A673 (cell line): ENCODE measurements at regions not wholly inside any gene's neighbourhood (a gene's known extent, or its start where the extent isn't known, plus 50 kb on each side); places are given as distances from the start of the nearest gene placed in this dataset.

Experiments used
- EZH2 ChIP-seq: fragments of 200-600 bp; sonication (generic); IDR thresholded peaks from 2 replicates; pipeline ENCODE4 v1.6.1; 2017; ENCODE audit warnings: borderline replicate concordance, low read depth, mild to moderate bottlenecking, mixed read lengths, antibody characterized with exemption, low read length; ENCODE audit not compliant: poor library complexity, severe bottlenecking
- TF ChIP-seq, protein P1 (sequence below): fragments of 300-800, 200-600 bp; sonication (generic); conservative IDR thresholded peaks from 2 replicates; pipeline ENCODE4 v1.5.1; 2017; ENCODE audit warnings: low read depth, mild to moderate bottlenecking, antibody characterized with exemption, low read length, moderate library complexity, mixed read lengths

DNA sequence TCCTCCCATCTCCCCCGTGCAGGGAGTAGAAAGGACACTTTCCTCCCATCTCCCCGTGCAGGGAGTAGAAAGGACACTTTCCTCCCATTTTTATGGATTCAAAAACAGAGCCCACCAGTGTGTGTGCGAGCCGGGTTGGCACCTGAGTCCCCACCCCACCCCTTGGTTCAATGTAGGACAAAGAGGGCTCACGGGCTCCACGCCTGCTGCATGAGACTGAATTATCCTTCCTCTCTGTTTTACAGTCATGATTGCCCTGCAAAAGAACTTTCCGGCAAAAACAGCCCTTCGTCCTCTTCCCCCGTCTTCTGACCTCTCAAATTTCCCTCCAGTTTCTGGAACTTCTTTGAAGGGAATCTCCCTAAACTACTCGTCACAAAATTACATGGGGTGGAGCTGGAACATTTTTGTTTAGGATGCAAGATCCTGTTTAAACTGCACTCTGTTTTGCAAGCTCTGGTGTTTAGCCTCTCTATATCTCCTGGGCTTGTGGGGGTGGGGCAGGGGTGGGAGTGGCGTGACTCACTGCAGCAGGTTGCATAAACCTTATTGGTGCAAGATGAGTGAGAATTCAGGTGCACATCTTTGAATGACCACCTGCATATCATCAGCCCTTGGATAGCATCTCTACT is 99.8 kb downstream of the PSMG1 start:
- TF ChIP-seq EZH2 = no peak
- TF ChIP-seq, protein P1, sequence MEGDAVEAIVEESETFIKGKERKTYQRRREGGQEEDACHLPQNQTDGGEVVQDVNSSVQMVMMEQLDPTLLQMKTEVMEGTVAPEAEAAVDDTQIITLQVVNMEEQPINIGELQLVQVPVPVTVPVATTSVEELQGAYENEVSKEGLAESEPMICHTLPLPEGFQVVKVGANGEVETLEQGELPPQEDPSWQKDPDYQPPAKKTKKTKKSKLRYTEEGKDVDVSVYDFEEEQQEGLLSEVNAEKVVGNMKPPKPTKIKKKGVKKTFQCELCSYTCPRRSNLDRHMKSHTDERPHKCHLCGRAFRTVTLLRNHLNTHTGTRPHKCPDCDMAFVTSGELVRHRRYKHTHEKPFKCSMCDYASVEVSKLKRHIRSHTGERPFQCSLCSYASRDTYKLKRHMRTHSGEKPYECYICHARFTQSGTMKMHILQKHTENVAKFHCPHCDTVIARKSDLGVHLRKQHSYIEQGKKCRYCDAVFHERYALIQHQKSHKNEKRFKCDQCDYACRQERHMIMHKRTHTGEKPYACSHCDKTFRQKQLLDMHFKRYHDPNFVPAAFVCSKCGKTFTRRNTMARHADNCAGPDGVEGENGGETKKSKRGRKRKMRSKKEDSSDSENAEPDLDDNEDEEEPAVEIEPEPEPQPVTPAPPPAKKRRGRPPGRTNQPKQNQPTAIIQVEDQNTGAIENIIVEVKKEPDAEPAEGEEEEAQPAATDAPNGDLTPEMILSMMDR = no peak
